Stimulated activated CD4-positive, alpha-beta T cell treated with anti-CD3 and anti-CD28 coated beads, Interleukin-12 subunit alpha, Interleukin-12 subunit beta, amount 100 ng/mL, for 24 hours (primary cell): ENCODE measurements at regions not wholly inside any gene's neighbourhood (a gene's known extent, or its start where the extent isn't known, plus 50 kb on each side); places are given as distances from the start of the nearest gene placed in this dataset.
"Not testable (repeated sequence)": the region's sequence is repeated elsewhere in the genome, so short reads cannot be mapped to it uniquely, and the experiment has no call there.

ENCODE experiments used
- DNase-seq, 2 experiments: peaks; one replicate each; pipeline ENCODE4 v3.0.0-alpha.2; 2020; ENCODE audit warnings: low read depth in 2 of 2

DNA sequence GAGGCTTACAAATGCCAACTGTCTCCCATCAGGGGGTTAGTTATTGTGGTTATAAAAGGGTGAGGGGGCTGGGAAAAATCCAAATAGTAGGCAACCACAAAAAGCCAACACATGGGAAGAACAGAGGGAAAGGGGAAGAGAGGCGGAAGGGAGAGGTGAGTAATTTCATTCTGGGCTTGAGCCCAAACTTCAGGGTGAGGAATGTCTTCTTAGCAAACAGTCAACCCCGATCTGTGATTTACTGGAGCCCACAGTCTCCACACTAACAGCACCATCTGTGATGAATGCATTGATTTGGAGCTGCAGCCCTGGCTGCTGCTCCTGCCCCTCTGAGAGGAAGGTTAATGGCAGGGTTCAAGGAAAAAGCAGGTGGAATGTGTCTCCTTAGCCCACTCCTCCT lies 162.2 kb upstream of the GPR101 start:
- DNase-seq = no peak

DNA sequence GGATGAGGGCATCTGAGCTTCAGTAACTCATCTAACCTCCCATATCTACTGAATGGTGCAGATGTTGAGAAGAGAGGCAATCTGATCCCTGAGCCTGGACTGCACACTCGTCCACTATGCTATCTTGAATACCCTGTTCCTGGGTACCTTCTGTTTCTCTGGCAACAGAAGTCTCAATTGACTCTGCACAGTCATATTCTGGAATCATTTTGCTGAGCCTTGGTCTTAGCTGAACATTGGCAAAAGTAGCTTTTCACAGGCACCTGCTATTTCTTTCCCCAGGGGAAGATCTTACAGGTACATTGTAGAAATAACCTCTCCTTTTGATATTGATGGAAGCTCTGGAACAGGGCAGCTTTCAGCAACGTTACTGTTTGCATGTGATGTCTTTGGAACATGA lies 161.5 kb upstream of the GPR101 start:
- DNase-seq = no peak

DNA sequence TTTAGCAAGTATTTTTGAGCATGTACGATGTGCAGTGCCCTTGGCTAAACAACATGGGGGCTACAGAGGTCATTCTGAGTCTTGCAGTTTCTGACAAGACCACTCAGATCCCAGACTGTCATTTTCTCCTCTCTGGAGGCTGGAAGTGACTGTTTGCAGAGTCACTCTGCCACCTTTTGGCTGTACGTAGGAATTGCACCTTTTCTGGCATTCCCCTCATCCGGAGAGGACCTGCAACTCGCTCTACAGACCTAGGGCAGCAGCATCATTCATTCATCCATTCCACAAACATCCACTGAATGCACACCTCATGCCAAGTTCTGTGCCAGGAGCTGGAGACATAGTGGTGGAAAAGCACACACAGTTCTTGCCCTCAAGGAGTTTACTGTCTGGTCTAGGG lies 160.4 kb upstream of the GPR101 start:
- DNase-seq = peak in 1 of 2 experiments; percentile 2

DNA sequence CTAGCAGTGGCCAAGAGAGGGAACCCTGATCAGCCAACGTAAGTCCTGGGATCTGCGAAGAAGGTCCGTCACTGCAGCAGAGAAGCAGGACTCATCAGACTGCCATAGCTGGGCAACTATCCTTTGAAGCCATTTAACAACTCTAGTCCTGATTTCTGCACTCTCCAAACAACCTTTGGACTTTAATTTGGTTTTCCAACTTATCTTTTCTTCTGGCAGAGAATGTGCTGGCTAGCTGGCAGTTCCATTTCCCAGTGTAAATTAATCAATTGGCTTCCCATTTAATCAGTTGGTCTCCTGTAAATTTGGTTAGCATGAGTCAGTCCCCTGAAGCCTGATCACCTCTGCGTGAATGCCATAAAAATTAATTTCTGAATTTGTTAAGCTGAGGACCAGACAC lies 153.7 kb upstream of the GPR101 start:
- no peak for DNase-seq

DNA sequence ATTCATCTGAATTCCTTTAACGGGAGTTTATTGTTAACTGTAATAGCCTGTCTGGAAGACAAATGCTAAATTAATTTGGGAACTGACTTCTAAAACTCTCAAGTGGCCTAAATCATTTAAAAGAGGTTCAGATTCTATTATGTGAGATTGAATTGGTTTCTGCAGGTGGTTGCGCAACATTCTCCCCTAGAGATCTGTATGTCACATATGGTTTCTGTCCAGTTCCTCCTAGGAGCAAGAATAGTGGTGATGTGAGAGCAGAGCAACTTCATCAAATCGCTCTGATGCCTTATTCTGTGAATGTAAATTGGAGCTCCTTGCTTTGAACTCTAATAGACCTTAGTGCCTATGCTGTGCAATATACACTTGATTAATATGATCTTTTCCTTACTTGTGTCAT lies 144.6 kb upstream of the GPR101 start:
- DNase-seq = no peak

DNA sequence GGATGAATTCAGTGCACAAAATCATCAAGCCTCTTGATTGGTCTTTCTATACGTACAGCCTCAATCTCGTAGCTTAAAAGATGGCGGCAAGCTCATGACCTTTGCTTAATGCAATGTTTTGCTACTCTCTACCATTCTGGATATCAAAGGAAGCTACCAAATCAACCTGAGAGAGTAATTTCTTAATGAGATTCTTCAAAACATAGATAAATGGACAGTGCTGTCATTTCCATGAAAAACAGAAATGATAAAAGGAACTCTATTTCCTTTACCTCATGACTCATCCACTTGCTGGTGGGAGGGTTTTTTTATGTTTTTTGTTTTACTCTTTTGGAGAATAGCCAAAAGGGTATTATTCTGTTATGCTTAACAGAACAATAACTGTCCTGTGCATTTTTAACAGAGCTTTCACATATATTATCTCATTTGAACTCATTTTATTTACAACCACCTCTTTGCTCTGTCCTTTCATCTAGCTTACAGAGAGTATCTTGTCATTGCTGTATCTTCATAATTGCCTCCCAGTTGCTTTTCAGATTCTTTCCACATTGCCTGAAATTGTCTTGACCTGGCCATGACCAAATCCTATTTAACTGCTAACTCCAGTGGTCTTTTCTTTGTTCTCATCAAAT lies 138.6 kb upstream of the GPR101 start:
- DNase-seq = no peak

DNA sequence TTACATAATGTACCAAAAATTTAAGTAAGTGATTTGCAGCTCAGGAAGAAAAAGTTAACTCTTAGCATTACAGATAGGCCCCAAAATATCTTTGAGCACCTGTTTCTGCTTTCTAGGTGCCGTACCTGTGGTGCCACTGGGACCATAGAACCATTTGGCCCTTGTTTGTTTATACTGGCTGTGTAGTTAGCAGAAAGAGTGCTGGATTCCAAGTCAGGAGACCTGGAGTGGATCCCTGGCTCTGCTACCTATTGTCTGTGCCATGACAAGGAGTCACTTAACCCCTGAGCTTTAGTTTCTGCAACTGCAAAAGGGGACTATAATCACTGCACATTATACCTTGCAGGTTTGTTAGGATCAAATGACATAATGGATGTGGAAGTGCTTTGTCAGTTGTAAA lies 137.8 kb upstream of the GPR101 start:
- DNase-seq = no peak

DNA sequence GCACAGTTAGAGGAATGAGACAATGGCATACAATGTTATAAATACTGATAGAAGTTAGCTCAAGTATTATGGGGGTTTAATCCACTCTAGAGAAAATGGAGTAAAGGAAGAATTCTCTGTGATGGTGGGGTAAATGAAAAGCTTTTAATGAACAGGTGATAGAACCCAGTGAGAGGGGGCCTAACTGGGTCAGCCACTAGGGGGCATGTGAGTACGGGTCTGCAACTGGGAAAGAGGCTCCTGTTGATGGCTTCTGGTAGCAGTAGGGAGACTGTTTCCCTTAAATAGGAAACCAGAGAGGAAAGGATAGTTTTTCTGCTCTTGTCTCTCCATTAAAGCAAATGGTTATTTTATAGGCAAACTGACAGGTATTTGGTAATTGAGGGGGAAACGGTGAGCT lies 132.8 kb upstream of the GPR101 start:
- DNase-seq = peak in 1 of 2 experiments; percentile 0

DNA sequence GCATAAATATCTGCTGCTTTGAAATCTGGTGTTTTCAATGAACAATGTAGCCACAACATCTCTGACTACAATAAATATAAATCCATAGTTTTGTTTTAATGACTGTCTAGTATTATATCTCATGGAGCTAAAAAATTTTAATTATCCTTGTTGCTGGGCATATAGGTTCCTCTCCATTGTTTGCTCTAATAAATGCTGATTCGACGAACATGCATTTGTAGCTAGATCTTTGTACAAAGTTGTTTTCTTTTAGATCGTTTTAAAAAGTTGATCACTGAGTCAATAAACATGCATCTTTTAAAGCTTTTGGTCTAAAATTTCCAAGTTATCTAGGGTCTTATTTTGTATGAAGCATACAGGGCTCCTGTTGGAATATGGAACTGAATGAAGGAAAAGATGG lies 130.5 kb upstream of the GPR101 start:
- no peak for DNase-seq

DNA sequence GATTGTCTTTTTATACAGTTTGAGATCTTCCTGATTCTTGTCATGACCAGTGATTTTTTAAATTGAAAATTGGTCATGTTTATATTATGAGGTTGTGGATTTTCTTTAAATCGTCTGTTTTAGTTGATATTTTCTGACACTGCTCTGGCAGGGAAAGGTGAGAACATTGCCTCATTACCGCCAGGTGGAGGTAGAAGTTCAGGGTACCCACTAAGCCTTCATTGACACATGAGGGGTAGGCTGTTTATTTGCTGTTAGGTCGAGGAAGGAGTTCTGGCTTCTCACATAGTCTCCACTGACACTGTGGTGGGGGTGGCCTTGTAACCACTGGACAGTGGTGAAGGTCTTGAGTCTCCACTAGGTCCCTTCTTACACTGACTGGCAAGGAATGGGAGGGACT lies 117.6 kb upstream of the GPR101 start:
- DNase-seq = no peak

DNA sequence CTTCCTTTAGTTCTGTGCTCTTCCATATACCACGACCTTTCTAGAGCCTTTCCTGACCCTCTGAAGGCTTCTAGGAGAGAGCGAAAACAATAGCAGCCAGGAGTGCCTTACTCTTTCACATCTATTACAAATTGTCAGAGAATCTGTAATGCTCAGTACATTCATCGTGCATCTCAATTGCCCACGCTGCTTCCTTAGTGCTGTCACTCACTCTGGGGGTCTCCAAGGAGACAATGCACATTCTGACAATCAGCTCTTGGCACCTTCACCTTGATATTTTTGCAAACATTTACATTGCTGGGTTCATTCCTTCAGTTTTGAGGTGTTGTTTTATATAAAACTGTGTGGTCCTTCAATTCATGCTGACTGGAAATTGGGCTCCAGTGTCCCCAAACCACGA lies 110.1 kb upstream of the GPR101 start:
- no peak for DNase-seq

DNA sequence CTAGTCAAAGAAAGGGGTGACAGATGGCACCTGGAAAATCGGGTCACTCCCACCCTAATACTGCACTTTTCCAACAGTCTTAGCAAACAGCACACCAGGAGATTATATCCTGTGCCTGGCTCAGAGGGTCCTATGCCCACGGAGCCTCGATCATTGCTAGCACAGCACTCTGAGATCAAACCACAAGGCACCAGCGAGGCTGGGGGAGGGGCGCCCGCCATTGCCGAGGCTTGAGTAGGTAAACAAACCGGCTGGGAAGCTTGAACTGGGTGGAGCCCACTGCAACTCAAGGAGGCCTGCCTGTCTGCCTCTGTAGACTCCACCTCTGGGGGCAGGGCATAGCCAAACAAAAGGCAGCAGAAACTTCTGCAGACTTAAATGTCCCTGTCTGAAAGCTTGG lies 88.9 kb upstream of the GPR101 start:
- DNase-seq = not testable (repeated sequence)

DNA sequence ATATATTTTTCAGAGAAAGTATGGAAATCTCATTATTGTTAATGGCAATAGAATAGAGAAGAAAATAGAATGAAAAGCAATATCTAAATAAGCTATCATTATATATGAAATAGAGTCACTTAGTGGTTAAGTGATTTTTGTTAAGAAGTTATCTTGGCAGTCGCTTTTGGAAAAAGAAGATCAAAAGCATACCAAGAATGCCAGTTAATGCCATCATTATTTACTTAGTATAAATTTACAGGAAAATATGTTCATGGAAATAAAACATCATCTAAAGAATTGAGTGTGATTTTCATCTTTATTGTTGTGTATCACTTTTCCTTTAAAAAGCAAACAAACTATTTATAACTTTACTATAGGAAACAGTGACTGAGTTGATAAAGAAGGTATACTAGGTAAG lies 85.3 kb upstream of the GPR101 start:
- no peak for DNase-seq

DNA sequence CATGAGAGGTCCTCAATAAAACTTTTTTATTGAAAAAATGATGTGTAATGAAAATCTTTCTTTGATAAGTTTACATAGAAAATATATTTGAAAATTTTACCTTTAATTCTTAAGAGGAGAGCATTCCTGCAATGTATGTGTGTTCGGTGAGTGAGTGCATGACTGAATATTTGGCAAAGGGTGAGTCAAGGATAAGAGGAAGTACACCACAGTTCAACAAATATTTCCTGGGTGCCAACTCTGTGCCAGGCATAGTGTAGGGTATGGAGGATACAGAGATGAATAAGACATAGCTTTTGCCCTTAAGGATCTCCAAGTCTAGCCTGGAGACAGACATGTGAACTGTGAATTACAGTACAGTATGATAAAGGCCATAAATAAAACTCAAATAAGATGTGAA lies 84.7 kb upstream of the GPR101 start:
- no peak for DNase-seq

DNA sequence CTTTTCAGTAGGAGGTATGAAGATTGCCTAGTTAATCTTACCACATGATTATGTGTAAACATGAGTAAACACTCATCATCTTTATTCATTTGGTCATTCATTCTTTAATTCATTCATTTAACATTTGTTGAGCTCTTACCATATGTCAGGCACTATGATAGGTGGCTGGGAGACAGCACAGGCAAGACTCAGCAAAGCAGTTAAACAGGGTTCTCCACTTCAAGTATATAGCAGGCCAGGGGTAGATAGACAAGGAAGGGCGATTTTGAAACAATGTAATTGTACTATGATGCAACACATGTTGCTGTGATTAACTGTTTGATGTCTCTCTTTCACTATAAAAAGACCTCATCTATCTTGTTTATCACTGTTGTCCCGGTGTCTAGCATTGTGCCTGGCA lies 84.3 kb upstream of the GPR101 start:
- DNase-seq = no peak

DNA sequence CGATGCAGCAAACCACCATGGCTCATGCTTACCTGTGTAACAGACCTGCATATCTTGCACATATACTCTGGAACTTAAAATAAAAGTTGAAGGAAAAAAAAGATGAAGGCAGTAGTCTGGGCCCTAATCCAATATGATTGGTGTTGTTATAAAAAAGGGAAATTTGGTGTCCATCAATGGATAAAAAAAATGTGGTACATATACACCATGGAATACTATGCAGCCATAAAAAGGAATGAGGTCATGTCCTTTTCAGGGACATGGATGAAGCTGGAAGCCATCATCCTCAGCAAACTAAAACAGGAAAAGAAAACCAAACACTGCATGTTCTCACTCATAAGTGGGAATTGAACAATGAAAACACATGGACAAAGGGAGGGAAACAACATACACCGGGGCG lies 74.1 kb upstream of the GPR101 start:
- not testable (repeated sequence) for DNase-seq

DNA sequence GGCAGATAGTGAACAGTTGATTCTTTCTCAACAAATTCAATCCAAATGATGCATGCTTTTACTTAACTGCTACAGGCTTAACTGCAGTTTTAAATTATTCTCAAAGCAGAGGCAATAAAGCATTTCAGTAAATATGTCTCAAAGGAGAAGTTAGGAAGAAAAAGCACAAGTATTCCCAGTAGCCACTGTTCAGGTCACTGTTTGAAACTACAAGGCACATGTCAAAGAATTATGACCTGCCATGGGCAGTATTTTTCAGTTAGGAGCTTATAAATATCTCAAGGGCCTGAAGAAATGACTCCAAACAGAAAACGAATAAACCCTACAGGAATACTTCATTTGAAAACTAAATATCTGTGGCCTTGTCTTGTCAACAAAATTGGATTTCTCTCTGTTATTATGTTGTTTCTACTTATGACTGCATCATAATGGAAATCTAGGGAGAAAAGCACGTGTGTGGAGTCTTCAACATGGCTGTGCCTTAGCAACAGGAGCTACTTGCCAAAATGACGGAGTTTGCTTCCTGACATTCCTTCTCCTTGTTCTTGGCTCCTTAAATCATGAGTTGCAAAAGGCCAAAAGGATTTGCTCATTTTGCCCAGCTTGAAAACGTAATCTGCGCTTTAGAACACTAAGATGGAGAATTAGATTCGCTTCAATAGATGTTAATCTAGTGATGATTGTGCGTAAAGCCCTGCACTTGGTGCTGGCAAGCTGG lies 67.6 kb upstream of the GPR101 start:
- DNase-seq = no peak
